IMR-90 (cell line): ENCODE measurements at regions not wholly inside any gene's neighbourhood (a gene's known extent, or its start where the extent isn't known, plus 50 kb on each side); places are given as distances from the start of the nearest gene placed in this dataset.
"Not testable (repeated sequence)": the region's sequence is repeated elsewhere in the genome, so short reads cannot be mapped to it uniquely, and the experiment has no call there.

Experiments used
- ATAC-seq: fragments of 200-7000 bp; cut with Tn5 transposase; 2 replicates; pipeline ENCODE4 v1.9.1; 2020; ENCODE audit warnings: low read depth, mild to moderate bottlenecking, moderate library complexity
- BruUV-seq: library from RNA; stranded (reverse); fragments of 400-500 nt; replicated peaks from 2 replicates; lab custom pipeline; 2021; lab: Mats Ljungman, UMichigan
- CTCF ChIA-PET: fragments of 300-600 bp; formaldehyde crosslinking; extraction: SDS; loops from one replicate; lab custom pipeline; 2021; ENCODE audit warnings: antibody characterized with exemption; lab: Yijun Ruan, JAX
- POLR2A ChIA-PET: fragments of 300-600 bp; sonication (Branson Sonifier 250); formaldehyde crosslinking; loops from one replicate; lab custom pipeline; 2022; ENCODE audit warnings: antibody characterized with exemption; ENCODE audit not compliant: unreplicated experiment; lab: Charles Lee
- DNase-seq: peaks from one replicate; pipeline ENCODE4 v3.0.0; 2013
- H2AFZ ChIP-seq: replicated peaks from 2 replicates; pipeline ENCODE3; 2013; ENCODE audit warnings: low read length, mild to moderate bottlenecking; ENCODE audit not compliant: poor library complexity
- H2AK5ac ChIP-seq: 2 replicates; pipeline ENCODE4 v1.6.1; 2013; ENCODE audit warnings: low read depth, low read length, inconsistent platforms
- H2AK9ac ChIP-seq: replicated peaks from 2 replicates; pipeline ENCODE3; 2013; ENCODE audit warnings: mild to moderate bottlenecking, low read depth, low read length, moderate library complexity; ENCODE audit not compliant: poor library complexity
- H2BK120ac ChIP-seq: 2 replicates; pipeline ENCODE4 v1.6.1; 2013; ENCODE audit warnings: low read depth, low read length, inconsistent platforms
- H2BK15ac ChIP-seq: 3 replicates; pipeline ENCODE4 v1.6.1; 2013; ENCODE audit warnings: low read depth, low read length, inconsistent platforms
- H2BK20ac ChIP-seq: 2 replicates; pipeline ENCODE4 v1.6.1; 2013; ENCODE audit warnings: low read depth, mild to moderate bottlenecking, inconsistent platforms, low read length, moderate library complexity
- H2BK5ac ChIP-seq: 2 replicates; pipeline ENCODE4 v1.6.1; 2013; ENCODE audit warnings: mild to moderate bottlenecking, low read depth, low read length, inconsistent platforms; ENCODE audit not compliant: poor library complexity, severe bottlenecking
- H3K14ac ChIP-seq: replicated peaks from 2 replicates; pipeline ENCODE4 v1.6.1; 2013; ENCODE audit warnings: low read depth, low read length, inconsistent platforms
- H3K18ac ChIP-seq: 2 replicates; pipeline ENCODE4 v1.6.1; 2013; ENCODE audit warnings: low read depth, low read length, control low read depth
- H3K23ac ChIP-seq: 2 replicates; pipeline ENCODE4 v1.6.1; 2013; ENCODE audit warnings: low read depth, low read length, inconsistent platforms
- H3K27ac ChIP-seq: 2 replicates; pipeline ENCODE4 v1.5.1; 2013; ENCODE audit warnings: mild to moderate bottlenecking, control low read depth, low read length; ENCODE audit not compliant: insufficient read depth
- H3K27me3 ChIP-seq: 2 replicates; pipeline ENCODE4 v1.6.1; 2013; ENCODE audit warnings: low read length; ENCODE audit not compliant: control insufficient read depth, insufficient read depth
- H3K36me3 ChIP-seq: 2 replicates; pipeline ENCODE4 v1.6.1; 2013; ENCODE audit warnings: low read length, mixed read lengths; ENCODE audit not compliant: control insufficient read depth, insufficient read depth
- H3K4ac ChIP-seq: 2 replicates; pipeline ENCODE4 v1.6.1; 2013; ENCODE audit warnings: low read depth, low read length, inconsistent platforms
- H3K4me1 ChIP-seq: 2 replicates; pipeline ENCODE4 v1.6.1; 2013; ENCODE audit warnings: low read length, mixed read lengths; ENCODE audit not compliant: control insufficient read depth, insufficient read depth
- H3K4me2 ChIP-seq: 2 replicates; pipeline ENCODE4 v1.6.1; 2013; ENCODE audit warnings: low read depth, mild to moderate bottlenecking, control low read depth, low read length, moderate library complexity
- H3K4me3 ChIP-seq: 2 replicates; pipeline ENCODE4 v1.5.1; 2013; ENCODE audit warnings: low read depth, mild to moderate bottlenecking, control low read depth, low read length, moderate library complexity; ENCODE audit not compliant: insufficient read depth
- H3K56ac ChIP-seq: 2 replicates; pipeline ENCODE4 v1.6.1; 2013; ENCODE audit warnings: low read length, inconsistent platforms; ENCODE audit not compliant: insufficient read depth; ENCODE audit errors: extremely low read depth
- H3K79me1 ChIP-seq, 2 experiments: 2 replicates each; pipeline ENCODE4 v1.6.1; 2013; ENCODE audit warnings: low read length in 2 of 2, inconsistent platforms in 1 of 2, low read depth in 1 of 2
- H3K9ac ChIP-seq: 2 replicates; pipeline ENCODE4 v1.6.1; 2013; ENCODE audit warnings: low read depth, low read length, control low read depth
- H3K9me1 ChIP-seq: 2 replicates; pipeline ENCODE4 v1.6.1; 2013; ENCODE audit warnings: low read length, inconsistent platforms; ENCODE audit not compliant: insufficient read depth
- H3K9me3 ChIP-seq: 2 replicates; pipeline ENCODE4 v1.6.1; 2013; ENCODE audit warnings: low read length; ENCODE audit not compliant: control insufficient read depth, insufficient read depth
- H4K20me1 ChIP-seq: 2 replicates; pipeline ENCODE4 v1.6.1; 2013; ENCODE audit warnings: low read length, inconsistent platforms; ENCODE audit not compliant: insufficient read depth
- H4K5ac ChIP-seq: 2 replicates; pipeline ENCODE4 v1.6.1; 2013; ENCODE audit warnings: mild to moderate bottlenecking, low read depth, low read length, control low read depth
- H4K8ac ChIP-seq, 2 experiments: 2 replicates each; pipeline ENCODE4 v1.6.1; 2013; ENCODE audit warnings: low read depth in 2 of 2, low read length in 2 of 2, control low read depth in 1 of 2, inconsistent platforms in 1 of 2
- H4K91ac ChIP-seq: 2 replicates; pipeline ENCODE4 v1.6.1; 2013; ENCODE audit warnings: low read depth, low read length, inconsistent platforms; ENCODE audit not compliant: insufficient read depth
- WGBS, 2 experiments: methylation state at CpG; one replicate each; pipeline versions ENCODE4 v1.1.5 to v1.1.7; 2013; ENCODE audit warnings: missing lambda C conversion rate in 2 of 2; ENCODE audit not compliant: insufficient read length in 1 of 2; ENCODE audit errors: extremely low coverage in 2 of 2; 5-methylcytosine and 5-hydroxymethylcytosine counted together
- dilution Hi-C: fragments of 300-500 bp; cut with HindIII; formaldehyde crosslinking; loops from one replicate; pipeline ENCODE4 v1.14.3; 2018; ENCODE audit warnings: low sequenced_read_pairs; ENCODE audit not compliant: unreplicated experiment
- in situ Hi-C: fragments of 300-500 bp; cut with MboI; formaldehyde crosslinking; loops from 3 replicates; pipeline ENCODE4 v1.14.3; 2019; ENCODE audit warnings: low sequenced_read_pairs, inconsistent platforms, mixed read lengths
- intact Hi-C: fragments of 100-400 bp; cut with micrococcal nuclease; formaldehyde crosslinking; loops from 2 replicates; pipeline ENCODE4 v1.10.0; 2022

GRCh38 chr18:60178224-60178623 lies 194.4 kb downstream of the MC4R start:
- H3K9ac ChIP-seq, H3K4ac ChIP-seq, H3K23ac ChIP-seq, H3K79me1 ChIP-seq, H4K5ac ChIP-seq, H2BK5ac ChIP-seq, H2AK9ac ChIP-seq, H3K4me3 ChIP-seq, H2AK5ac ChIP-seq, H2BK20ac ChIP-seq, H3K18ac ChIP-seq, in situ Hi-C loops, H3K27ac ChIP-seq, H3K36me3 ChIP-seq, H2AFZ ChIP-seq, H3K4me2 ChIP-seq, H3K27me3 ChIP-seq, H2BK120ac ChIP-seq, H4K8ac ChIP-seq, H3K4me1 ChIP-seq, H4K20me1 ChIP-seq, H3K56ac ChIP-seq, H3K9me1 ChIP-seq, dilution Hi-C loops, H2BK15ac ChIP-seq, ATAC-seq, H4K91ac ChIP-seq, BruUV-seq, POLR2A ChIA-PET, DNase-seq, H3K9me3 ChIP-seq, H3K14ac ChIP-seq: not testable (repeated sequence)
- WGBS, 2 experiments: no CpG with 5 or more reads among the region's 6 CpGs
- CTCF ChIA-PET: interaction anchor here (0.7 kb wide), 1 partner anchor 195 kb away, joined by 3 read pairs; no protein-coding TSS in a partner anchor
- intact Hi-C loops: loop anchor here (10.0 kb wide), 1 partner anchor 183 kb away; no protein-coding TSS in a partner anchor
